Urinary bladder (tissue), 3 donors: ENCODE measurements at regions not wholly inside any gene's neighbourhood (a gene's known extent, or its start where the extent isn't known, plus 50 kb on each side); places are given as distances from the start of the nearest gene placed in this dataset.
"Not testable (repeated sequence)": the region's sequence is repeated elsewhere in the genome, so short reads cannot be mapped to it uniquely, and the experiment has no call there.

Experiments used
- DNase-seq: peaks from one replicate; pipeline ENCODE4 v3.0.0-alpha.2; 2015; ENCODE audit errors: extremely low spot score
- H3K27ac ChIP-seq: one replicate; pipeline ENCODE4 v1.5.1; 2013; ENCODE audit warnings: low read depth, mild to moderate bottlenecking, moderate library complexity
- H3K36me3 ChIP-seq: one replicate; pipeline ENCODE4 v1.6.1; 2013; ENCODE audit warnings: mild to moderate bottlenecking, moderate library complexity; ENCODE audit not compliant: insufficient read depth
- H3K4me1 ChIP-seq: one replicate; pipeline ENCODE4 v1.6.1; 2013; ENCODE audit warnings: mild to moderate bottlenecking, moderate library complexity; ENCODE audit not compliant: insufficient read depth
- H3K4me3 ChIP-seq: one replicate; pipeline ENCODE4 v1.5.1; 2013; ENCODE audit warnings: low read depth, low read length
- WGBS: extraction: QIAGEN DNeasy Blood & Tissue Kit; methylation state at CpG from one replicate; pipeline ENCODE4 v1.1.7; 2013; 5-methylcytosine and 5-hydroxymethylcytosine counted together
- donor health status: healthy with polysubstance abuse.
- donor health status: healthy.

GRCh38 chr1:178039891-178040290 lies 54.0 kb upstream of the RASAL2 start:
- no peak for DNase-seq
- Histone ChIP-seq H3K4me3 (no peak overlapping the region), H3K27ac (no peak overlapping the region), H3K4me1 (no peaks in the 10 kb centered on the region), H3K36me3 (no peaks in the 10 kb centered on the region)
- 90% methylated on average over 2 of the region's 2 CpGs for WGBS

- not testable (repeated sequence) for H3K4me1 ChIP-seq
- WGBS: 87% methylated on average over 4 of the region's 4 CpGs
Observed at GRCh38 chr1:178043940-178044339, 50.0 kb upstream of the RASAL2 start.

More at GRCh38 chr1:178043940-178044339, 50.0 kb upstream of the RASAL2 start:
- not testable (repeated sequence) for DNase-seq, H3K27ac ChIP-seq, H3K36me3 ChIP-seq, H3K4me3 ChIP-seq
